Right lobe of liver (tissue), 4 donors: ENCODE measurements at regions not wholly inside any gene's neighbourhood (a gene's known extent, or its start where the extent isn't known, plus 50 kb on each side); places are given as distances from the start of the nearest gene placed in this dataset.

Source experiments
- POLR2A ChIP-seq: fragments of 450-650 bp; IDR thresholded peaks from one replicate; pipeline ENCODE4 v1.6.1; 2017; ENCODE audit warnings: antibody characterized with exemption, mild to moderate bottlenecking
- TF ChIP-seq, protein P1 (sequence below), 4 donors: fragments of 200-600 bp in 3 of 4; fragments of 450-650 bp in 1 of 4; IDR thresholded peaks; one replicate each; pipeline versions ENCODE4 v1.5.1 to v1.8.0; 2016 to 2022; ENCODE audit warnings: antibody characterized with exemption in 4 of 4, mild to moderate bottlenecking in 2 of 4
- donor health status: DM: no; HTN: no; CAD: no.
- donor health status: DM: no; HTN: no; CAD: no.
- donor health status: DM: no; HTN: yes; CAD: no.

DNA sequence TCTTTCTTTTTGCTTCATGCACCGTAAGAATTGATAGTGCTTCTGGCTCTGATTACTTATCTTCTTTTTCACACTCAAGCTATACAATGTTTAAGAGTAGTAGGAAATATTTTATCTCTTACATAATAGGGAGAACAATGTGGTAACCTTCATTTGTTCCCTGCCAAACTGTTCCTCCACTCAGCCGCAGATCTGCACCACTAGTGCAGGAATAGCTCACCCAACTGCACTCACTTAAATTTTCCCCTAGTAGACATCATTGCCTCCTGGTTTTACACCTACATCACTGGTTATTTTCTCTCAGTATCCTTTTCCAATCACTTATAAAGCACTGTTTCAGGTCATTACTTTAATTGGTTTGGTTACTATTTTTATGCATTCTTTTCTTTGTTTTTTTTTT is 283.5 kb upstream of the ZNF804A start:
- TF ChIP-seq, protein P1, sequence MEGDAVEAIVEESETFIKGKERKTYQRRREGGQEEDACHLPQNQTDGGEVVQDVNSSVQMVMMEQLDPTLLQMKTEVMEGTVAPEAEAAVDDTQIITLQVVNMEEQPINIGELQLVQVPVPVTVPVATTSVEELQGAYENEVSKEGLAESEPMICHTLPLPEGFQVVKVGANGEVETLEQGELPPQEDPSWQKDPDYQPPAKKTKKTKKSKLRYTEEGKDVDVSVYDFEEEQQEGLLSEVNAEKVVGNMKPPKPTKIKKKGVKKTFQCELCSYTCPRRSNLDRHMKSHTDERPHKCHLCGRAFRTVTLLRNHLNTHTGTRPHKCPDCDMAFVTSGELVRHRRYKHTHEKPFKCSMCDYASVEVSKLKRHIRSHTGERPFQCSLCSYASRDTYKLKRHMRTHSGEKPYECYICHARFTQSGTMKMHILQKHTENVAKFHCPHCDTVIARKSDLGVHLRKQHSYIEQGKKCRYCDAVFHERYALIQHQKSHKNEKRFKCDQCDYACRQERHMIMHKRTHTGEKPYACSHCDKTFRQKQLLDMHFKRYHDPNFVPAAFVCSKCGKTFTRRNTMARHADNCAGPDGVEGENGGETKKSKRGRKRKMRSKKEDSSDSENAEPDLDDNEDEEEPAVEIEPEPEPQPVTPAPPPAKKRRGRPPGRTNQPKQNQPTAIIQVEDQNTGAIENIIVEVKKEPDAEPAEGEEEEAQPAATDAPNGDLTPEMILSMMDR (IDR thresholded peaks at IDR 0.05) = no peak
- no peak for TF ChIP-seq POLR2A
